SW480 (cell line): ENCODE measurements at regions not wholly inside any gene's neighbourhood (a gene's known extent, or its start where the extent isn't known, plus 50 kb on each side); places are given as distances from the start of the nearest gene placed in this dataset.
A peak's percentile ranks its signal among the peaks of the same experiment; 100 is the strongest.
"Not testable (repeated sequence)": the region's sequence is repeated elsewhere in the genome, so short reads cannot be mapped to it uniquely, and the experiment has no call there.

Source experiments
- DNase-seq: peaks from one replicate; pipeline ENCODE4 v3.0.0-alpha.2; 2016; ENCODE audit warnings: low spot score

DNA sequence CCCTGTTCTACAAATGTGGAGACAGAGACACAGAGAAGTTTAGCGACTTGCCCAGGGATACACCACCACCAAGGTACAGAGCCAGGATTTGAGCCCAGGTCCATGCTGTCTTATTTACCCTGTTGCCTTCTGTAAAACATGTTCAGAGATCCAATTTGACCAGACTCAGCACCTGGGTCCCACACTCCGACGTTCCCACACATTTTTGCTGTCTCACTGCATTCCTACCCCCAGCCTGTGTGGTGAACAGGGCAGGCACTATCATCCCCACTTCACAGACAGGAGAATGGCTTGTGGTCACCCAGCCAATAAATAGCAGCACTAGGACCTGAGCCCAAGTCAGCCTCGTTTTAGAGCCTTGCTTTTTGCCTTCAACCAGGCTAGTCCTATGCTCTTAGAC lies 102.8 kb downstream of the PJA1 start:
- DNase-seq = peak; percentile 27

DNA sequence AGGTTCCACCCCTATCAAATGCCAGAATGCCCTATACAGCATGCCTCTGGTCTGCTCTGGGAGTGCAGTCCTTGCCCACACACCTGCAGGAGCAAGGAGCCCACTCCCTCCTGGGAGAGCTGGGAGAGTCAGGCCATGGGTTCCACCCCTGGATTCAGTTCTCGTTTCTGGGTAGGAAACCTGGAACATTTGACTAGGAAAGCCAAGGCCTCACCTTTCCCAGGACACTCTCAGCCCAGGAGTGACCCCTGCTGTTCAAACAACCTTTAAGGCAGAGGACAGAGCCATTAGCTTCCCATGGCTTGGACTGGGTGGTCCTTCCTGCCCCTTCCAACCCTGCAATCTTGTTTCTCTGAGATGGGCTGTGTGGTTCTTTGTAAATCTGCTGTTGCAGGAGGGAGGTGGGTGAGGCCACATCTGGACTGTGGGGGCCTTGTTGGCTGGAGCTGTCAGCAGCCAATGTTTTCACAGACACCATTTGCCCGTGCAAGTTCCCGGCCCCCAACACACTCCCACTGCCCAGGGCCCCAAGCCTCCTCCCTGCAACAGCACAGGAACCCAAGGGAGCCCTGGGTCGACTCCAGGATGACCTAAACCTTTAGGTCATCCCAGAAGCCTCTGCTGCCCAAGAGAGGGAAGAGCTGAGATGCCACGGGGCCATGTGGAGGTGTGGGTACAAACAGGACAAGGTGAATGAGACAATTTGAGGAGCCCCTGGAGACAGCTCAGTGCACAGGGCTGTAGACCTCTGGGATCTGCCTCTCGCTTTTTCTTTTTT lies 104.4 kb downstream of the PJA1 start:
- DNase-seq = peak; percentile 48

DNA sequence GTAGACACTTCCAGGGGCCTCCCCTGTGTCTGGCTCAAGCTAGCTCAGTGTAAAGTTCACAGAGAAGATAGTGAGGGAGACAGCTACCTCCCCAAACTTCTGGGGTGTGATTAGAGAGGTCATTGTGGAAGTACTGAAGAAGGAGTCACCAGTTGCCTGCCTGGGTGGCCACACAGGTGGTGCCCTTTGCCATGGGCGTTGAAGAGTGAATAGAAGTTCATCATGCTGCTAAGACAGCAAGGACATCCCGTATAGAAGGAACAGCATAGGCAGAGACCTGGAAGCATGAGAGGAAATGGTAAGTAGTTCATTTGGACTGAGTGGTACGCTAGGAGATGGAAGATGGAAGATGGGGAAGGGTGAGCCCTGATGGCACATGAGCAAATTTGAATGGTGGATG lies 110.1 kb downstream of the PJA1 start:
- DNase-seq = no peak

DNA sequence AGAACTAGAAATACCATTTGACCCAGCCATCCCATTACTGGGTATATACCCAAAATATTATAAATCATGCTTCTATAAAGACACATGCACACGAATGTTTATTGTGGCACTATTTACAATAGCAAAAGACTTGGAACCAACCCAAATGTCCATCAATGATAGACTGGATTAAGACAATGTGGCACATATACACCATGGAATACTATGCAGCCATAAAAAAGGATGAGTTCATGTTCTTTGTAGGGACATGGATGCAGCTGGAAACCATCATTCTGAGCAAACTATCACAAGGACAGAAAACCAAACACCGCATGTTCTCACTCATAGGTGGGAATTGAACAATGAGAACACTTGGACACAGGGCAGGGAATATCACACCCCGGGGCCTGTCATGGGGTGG lies 110.8 kb downstream of the PJA1 start:
- not testable (repeated sequence) for DNase-seq

DNA sequence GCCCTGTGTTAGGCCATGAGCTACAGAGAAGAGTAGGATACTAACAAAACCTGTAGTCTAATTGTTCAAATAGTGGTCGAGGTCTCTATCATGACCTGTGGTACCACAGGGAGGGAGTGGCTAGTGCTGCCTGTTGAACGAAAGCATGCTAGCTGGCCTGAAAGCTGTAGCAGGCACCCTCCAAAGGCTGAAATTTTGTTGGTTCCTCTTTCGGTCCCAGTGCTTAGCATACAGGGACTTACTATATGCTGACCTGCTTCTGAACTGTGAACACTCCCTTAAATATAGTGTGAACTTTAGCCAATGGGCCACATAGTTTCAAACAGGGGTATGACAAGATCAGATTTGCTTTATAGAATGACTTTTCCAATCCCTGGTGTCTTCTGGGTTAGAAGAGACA lies 113.4 kb downstream of the PJA1 start:
- no peak for DNase-seq

DNA sequence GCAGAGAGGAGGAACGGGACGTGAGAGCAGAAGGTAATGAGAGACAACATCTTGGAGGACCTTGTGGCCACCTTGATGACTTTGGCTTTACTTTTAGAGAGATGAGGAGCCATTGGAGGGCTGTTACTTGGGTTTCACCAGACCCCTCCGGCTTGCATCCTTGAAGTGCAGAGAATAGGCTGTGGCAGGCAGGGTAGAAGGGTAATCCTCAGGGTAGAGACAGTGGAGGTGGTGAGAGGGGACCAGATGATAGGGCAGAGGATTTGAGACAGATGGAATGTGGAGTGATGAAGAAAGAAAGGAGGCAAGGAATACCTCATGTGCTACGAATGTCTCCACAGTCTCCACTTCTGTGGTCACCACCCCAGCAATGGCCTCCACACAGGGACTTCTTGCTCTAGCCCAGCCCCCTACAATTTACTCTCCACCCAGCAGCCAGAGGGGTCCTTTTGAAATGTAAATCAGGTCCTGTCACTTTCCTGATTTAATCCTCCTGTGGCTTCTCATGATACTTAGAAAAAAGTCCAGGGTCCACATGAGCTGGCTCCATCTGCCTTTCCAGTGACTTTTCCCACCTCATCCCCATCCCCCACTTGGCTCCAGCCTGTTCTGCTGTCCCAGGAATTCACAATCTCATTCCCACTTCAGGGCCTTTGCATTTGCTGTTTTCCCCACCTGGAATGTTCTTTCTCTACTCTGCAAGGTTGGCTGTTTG lies 115.0 kb downstream of the PJA1 start:
- no peak for DNase-seq

DNA sequence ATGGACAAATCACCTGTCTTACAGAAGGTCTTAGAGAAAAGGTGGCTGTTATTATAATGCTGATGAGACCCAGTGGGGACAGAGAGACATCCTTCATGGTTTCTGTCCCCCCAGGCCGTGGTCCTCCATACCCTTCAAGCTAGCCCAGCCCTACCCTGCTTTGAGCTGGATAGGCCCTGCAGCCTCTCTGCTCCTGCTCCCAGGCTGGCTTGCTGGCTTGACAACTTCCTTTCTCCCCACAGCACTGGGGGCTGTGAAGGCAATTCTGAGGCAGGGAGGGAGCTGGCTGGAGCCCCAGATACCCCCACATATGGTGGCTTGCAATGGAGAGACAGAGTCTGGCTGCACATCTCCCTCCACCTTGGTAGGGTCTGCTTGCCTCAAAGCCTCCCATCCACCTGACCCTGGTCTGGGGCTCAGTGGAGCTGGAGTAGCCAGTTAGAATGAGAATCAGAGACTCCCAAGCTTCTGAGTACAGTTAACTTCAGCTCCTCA lies 118.2 kb downstream of the PJA1 start:
- no peak for DNase-seq

DNA sequence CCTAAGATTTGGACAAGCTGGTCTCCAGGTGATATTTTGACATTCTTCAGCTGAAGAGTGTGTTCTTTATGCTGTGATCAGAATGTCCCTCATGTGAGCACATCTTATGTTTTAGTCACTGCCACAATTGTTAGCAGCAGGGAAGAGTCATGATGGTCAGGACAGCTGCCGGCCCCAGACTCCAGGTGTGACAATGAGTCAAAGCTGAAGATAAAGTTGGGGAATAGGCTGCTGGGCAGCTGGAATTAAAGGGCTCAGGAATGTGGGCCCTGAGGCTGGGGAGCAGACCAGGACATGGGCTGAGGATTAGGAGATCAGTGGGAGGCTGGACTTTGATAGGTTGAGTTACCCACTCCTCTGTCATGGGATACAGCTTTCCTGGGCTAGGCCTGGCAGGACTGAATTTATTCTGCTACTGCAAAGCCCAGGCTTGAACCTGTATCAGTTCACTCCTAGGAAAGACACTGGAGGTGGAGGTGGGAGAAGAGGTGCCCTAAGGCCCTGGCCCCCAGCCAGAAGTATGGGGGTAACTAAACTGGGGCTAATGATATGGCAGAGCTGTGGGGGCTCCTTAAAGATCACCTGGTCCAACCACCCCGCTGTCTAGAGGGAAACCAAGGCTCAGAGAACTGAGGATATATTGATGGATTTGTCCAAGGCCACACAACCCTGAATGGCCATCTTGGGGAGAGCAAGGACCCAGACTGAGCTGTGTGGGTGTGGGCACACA lies 119.5 kb downstream of the PJA1 start:
- DNase-seq = no peak

DNA sequence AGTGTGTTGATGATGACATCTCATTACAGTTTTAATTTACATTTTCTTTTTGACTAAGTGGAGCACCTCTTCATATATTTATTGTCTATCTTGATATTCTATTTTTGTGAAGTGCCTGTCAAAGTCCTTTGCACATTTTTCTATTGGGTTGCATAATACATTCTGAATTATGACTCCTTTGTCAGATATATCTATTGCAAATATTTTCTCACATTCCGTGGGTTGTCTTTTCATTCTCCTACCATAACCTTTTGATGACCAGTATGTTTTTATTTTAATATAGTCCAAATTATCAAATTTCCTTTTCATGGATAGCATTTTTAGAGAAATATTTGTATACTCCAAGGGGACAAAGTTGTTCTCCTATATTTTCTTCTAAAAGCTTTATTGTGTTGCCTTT lies 126.4 kb downstream of the PJA1 start:
- no peak for DNase-seq

DNA sequence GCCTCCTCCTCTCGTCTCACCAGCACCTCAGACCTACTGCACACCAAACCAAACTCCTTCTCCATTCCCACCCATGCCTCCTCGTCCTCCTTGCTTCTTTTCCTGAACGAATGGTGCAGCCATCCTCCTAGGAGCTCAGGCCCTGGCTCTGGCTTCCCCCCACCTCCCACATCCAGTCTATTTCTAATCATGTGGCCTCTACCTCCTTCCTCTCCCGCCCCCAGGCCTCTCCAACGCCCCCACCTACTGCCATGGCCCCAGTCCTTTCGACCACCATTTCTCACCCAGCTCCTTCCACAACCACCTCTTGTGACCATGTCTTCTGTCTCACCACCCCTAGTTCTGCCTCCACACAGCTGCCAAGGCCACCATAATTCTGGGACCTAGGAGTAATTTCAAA lies 127.1 kb downstream of the PJA1 start:
- DNase-seq = no peak

DNA sequence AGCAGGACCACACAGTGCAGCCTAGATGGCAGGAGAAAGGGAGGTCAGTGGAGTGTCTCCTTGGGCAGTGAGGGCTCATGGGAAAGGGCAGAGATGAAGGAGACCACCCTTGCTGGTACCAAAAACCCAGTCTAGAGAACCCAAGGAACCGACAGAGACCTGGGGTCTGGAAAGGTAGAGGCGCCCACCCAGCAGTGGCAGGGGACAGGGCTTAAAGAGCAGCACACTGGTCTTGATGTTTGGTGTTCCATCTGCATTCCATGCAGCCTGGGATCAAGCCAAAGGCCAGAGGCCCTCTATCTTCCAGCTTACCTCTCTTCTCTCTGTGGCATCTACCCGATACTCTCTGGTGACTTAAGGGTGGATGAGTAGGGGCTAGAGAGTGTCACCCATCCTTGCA lies 127.5 kb downstream of the PJA1 start:
- DNase-seq = no peak

DNA sequence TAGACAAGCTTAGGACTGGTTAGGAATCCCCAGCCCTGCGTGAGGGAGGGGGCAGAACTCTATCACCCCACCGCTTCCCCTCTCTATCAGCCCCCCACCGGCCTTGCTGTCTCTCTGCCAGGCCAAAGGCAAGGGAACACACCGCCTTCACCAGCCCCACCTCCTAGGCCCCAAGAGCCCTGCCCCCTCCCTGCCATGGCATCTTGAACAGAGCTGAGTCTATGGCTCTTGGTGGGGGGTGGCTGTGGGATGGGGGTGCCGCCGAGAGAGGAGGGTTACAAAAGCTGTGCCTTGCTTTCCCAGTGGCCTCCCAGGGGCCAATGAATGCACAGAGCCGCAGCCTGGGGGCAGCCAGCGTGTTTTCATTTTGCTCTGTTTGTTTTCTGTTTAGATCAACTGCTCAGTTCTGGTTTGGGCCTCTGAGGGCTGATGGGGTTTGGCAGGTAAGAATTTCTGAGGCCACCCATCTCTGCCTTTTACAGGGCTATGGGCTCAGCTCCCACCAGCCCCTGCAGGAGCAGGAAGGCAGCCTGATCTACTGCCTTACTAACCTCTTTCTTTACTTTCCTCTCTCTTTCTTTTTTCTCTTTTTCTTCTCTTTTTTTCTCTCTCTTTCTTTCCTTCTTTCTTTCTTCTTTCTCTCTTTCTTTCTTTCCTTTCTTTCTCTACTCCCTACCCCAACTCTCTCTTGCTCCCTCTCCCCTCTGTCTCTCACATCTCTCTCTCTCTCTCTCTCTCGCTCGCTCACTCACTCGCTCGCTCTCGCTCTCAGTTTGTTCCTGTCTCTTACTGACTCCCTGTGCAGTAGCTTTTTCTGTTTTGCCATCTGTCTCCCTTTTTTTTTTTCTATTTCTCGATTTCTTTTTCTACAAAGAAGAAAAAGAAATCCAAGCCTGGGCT lies 128.3 kb downstream of the PJA1 start:
- no peak for DNase-seq

DNA sequence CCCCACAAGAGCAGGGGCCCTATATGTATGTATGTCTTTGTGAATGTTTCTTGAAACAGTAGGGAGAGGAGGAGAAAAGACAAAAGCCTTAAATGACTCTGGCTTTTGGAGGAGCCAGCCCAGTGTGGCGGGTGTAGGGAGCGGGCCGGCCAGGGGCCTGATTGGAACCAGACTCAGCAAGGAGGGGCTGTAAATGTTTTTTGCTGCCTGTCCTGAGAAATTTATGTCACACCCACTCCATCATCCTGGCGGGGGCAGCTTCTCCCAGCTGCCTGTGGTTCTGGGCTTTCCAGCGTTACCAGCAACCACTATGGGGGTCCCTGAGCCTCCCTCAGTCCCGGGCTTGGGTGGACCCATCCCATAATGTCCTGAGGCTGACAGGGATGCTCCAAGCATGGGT lies 130.8 kb downstream of the PJA1 start:
- DNase-seq = no peak

DNA sequence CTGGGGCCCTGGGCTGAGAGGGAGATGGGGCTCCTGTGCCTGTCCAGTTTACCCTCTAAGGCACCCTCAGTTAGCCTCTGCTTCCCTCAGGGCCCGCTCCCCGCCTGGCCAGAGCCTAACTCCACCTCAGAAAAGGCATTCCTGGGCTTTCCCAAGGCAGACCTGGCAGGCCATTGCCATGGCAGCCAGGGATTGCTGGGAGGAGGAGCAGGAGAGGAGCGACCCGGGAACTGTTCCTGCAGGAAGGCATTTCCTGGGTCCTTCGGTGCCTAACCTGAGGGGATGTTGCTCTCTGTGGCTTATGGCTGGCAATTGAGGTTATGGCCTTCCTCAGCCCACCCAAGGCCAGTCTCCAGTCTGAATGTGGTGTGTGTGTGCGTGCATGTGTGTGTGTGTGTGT lies 131.3 kb downstream of the PJA1 start:
- DNase-seq = no peak

DNA sequence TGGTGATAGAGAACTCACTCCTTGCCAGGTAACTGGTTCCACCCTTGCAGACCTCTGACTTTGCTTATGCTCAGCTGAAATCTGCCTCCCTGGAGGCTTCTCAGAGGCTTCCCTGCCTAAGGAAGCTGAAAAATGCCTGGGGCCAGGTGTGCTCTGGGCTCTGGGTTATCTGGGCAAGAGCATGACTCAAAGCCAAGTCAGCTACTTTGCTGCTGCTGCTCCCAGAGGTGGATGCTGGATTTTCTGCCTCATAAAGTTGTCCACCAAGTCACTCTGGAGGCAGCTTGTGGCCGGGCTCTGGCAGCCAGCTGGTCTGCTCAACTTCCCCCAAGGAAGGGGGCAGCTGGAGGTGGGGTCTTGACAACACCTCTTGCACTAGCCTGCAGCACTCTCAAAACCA lies 132.7 kb downstream of the PJA1 start:
- DNase-seq = peak; percentile 19

DNA sequence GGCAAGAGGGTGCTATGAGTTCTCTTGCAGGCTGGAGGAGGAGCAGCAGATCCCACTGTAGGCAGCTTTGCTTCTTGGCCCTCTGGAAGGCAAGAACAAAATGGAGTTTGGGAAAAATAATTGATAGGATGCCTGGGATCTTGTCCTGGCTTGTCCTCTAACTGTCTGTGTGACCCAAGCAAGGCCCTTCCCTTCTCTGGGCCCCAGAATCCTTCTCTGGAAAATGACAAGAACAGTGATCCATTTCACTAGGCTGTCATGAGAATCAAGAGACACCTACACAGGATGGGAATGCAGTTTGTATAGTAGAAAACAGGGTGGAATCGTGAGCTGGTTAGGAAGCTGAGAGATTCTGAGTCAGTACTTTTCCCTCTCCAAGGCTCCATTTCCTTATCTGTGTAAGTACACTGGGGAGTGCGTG lies 133.3 kb downstream of the PJA1 start:
- no peak for DNase-seq

DNA sequence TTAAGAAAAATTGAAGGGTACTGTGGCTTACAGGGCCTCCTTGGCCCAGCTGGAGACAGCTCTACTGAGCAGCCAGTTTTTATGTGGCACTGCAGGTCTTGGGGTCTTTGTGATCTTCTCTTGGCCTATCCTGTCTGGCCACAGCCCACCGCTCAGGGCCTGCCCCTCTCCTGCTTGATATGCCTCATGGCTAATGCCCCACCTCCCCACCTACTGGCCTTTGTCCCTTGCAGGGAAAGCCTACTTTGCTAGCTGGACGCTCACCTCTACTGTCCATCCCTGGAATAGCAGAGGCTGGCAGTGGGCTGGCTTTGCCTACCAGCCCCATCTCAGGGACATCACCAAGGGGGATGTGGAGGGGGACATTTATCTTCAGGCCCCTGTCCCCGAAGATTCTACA lies 134.1 kb downstream of the PJA1 start:
- peak; percentile 31 for DNase-seq

DNA sequence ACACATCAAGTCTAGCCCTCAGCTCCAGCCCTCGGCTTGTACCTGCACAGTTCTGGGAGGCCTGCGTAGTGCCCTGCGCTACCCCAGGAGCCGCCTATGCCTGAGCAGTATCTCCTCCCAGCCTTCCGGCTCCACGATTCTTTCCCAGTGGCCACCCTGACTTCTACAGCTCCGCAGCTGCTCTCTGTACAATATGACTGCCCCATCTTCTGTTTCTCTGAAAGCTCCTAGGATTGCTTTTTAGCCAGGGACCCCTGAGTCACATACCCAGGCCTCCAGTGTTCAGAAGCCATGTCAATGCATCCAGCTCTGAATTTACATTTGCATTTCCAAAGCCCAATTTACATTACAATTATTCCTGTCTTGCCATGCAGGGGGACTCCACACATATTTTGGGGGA lies 135.5 kb downstream of the PJA1 start:
- DNase-seq = no peak

DNA sequence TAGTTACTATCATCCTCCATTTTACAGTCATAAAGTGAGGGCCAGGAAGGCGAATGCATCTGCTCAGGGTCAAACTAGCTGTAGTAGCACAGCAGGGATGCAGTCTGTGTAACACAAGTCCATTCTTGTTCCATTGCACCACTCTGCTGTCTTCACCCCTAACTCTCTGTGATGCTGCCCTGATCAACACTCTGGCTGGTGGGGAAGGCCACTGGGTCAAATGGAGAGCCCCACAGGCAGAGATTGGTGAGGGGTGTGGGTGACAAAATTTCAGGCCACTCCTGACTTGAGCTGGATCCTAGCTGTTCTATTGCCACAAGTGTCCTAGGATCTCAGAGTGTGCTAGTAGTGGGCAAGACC lies 136.5 kb downstream of the PJA1 start:
- DNase-seq = no peak

DNA sequence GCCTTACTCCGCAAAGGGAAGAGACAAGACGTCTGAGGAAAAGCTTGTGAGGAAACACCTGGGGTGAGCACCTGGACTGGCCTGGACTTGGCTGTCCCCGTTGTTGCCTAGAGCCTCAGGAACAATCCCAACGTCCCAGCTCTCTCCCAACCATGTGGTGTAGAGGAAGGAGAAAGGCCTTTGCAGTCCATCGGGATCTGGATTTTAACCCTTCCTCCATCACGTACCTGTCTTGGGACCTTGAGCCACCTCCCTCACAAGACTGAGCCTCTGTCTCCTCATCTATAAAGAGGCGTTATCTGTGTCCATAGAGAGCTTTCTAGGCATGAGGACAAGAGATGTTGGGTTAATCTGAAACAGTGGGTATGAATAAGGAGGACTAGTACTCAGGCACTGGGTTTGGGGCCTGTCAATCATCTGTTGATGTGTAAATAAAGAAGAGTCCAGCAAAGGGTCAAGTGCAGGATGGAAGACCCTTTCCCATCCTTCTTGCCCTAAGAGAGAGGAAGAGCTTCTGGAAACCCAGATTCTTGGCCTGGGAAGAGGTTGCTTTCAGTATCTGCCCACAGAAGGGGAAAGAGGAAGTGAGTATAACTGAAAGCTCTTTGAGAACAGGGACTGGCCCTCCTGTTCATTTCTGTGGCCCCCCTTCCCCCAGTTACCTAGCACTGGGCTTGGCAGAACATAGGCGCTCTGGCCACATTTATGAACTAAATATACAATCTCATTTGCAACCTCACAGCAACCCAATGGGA lies 137.1 kb downstream of the PJA1 start:
- DNase-seq = no peak
